Ishikawa (cell line): ENCODE measurements at regions not wholly inside any gene's neighbourhood (a gene's known extent, or its start where the extent isn't known, plus 50 kb on each side); places are given as distances from the start of the nearest gene placed in this dataset.

Experiments
- CREB1 ChIP-seq: IDR thresholded peaks from 2 replicates; pipeline ENCODE4 v1.6.1; 2012; ENCODE audit warnings: low read depth
- NFIC ChIP-seq: IDR thresholded peaks from 2 replicates; pipeline ENCODE4 v1.6.1; 2012
- RAD21 ChIP-seq: IDR thresholded peaks from 2 replicates; pipeline ENCODE4 v1.6.1; 2012; ENCODE audit warnings: low read depth
- TF ChIP-seq, protein P1 (sequence below): IDR thresholded peaks from 2 replicates; pipeline ENCODE4 v1.6.1; 2012
- TF ChIP-seq, protein P2 (sequence below): IDR thresholded peaks from 2 replicates; pipeline ENCODE4 v1.6.1; 2012

DNA sequence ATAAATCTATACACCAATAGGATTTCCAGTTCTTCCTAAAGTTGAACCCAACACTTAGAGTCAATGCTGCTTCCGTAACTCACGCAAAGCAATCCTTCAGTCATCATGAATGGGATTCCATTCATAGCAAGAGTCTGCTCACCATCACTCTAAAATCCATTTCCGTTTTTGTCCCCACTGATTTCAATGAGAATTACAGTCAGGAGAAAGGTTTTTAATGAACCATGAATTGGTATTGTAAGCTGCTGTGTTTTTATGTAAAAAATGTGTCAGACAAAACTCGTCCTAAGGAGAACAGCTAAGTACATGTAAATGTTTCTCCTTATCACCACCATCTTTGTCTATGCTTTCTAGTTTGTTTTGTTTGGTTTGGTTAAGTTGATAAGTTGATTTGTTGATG is 391.5 kb downstream of the IRS1 start:
- TF ChIP-seq, protein P1, sequence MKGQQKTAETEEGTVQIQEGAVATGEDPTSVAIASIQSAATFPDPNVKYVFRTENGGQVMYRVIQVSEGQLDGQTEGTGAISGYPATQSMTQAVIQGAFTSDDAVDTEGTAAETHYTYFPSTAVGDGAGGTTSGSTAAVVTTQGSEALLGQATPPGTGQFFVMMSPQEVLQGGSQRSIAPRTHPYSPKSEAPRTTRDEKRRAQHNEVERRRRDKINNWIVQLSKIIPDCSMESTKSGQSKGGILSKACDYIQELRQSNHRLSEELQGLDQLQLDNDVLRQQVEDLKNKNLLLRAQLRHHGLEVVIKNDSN, result no peak
- no peak for TF ChIP-seq RAD21
- TF ChIP-seq, protein P2, sequence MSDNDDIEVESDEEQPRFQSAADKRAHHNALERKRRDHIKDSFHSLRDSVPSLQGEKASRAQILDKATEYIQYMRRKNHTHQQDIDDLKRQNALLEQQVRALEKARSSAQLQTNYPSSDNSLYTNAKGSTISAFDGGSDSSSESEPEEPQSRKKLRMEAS, result no peak
- TF ChIP-seq NFIC, result no peak
- TF ChIP-seq CREB1, result no peak
